ENCODE measurements at regions not wholly inside any gene's neighbourhood (a gene's known extent, or its start where the extent isn't known, plus 50 kb on each side); places are given as distances from the start of the nearest gene placed in this dataset.

DNA sequence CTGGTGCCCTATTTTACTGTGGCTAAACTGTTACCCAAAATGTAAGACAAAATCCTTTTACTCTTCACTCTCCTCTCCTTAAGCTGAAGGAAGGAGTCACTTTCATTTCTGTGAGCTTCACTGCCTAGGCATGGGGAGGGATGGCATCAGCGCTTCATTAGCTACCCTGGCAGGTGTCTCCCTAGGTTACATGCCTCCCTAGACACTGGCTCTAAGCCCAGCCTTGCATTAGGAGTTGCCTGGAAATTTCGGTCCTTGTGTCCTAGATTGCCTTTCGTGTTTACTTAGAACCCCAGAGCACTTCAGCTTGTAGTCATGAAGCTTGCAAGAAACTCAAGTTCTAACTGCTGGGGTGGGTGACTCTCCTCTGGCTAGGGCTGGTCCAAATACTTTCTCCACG is 520.5 kb upstream of the STXBP6 start:
- H3K36me3 ChIP-seq (ENCODE audit: control insufficient read depth in 2 of 2, extremely low read depth in 1 of 2, insufficient read depth in 2 of 2, low read length in 2 of 2), result no peaks in the 10 kb centered on the region
- ChIA-PET POLR2A (no interaction called here), CTCF (no interaction called here)
- H2AFZ ChIP-seq (ENCODE audit: low read depth, low read length), result no peak overlapping the region
- peaks cover 4% of the 10 kb centered on the region for H3K9me3 ChIP-seq (replicated peaks; ENCODE audit: control insufficient read depth, insufficient read depth, low read length)
- dilution Hi-C loops (cut with MboI; ENCODE audit: extremely low pct_ligation_motif_present, low sequenced_read_pairs), result no loop called here
- intact Hi-C loops (cut with micrococcal nuclease), result no loop called here
- no TSS peak for BruUV-seq (replicated peaks)
- H3K4me2 ChIP-seq (ENCODE audit: insufficient read depth, low read length), result no peak overlapping the region
- no peaks in the 10 kb centered on the region for H3K4me1 ChIP-seq (ENCODE audit: control insufficient read depth, extremely low read depth, insufficient read depth, low read length)
- DNase-seq (ENCODE audit: low read depth, low spot score) (no peak), FAIRE-seq (no peak)
- H3K9ac ChIP-seq (replicated peaks; ENCODE audit: extremely low read depth, insufficient read depth, low read length), result no peak overlapping the region
- H3K27ac ChIP-seq (ENCODE audit: insufficient read depth, low read depth, low read length), result no peak overlapping the region
- H3K79me2 ChIP-seq (ENCODE audit: control insufficient read depth, insufficient read depth, low read length), result no peaks in the 10 kb centered on the region
- no peaks in the 10 kb centered on the region for H4K20me1 ChIP-seq (replicated peaks; ENCODE audit: control insufficient read depth, extremely low read depth, insufficient read depth, low read length)
- H3K9me1 ChIP-seq (replicated peaks; ENCODE audit: control insufficient read depth, extremely low read depth, insufficient read depth, low read length), result no peaks in the 10 kb centered on the region
- TF ChIP-seq POLR2A (IDR thresholded peaks at IDR 0.05; ENCODE audit: low read depth, low read length), result no peak
- TF ChIP-seq JUN (IDR thresholded peaks at IDR 0.05; ENCODE audit: borderline replicate concordance, insufficient read depth, insufficient read length, low read depth), result no peak
- TF ChIP-seq, protein P1, sequence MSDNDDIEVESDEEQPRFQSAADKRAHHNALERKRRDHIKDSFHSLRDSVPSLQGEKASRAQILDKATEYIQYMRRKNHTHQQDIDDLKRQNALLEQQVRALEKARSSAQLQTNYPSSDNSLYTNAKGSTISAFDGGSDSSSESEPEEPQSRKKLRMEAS (IDR thresholded peaks at IDR 0.05; ENCODE audit: insufficient read depth, insufficient read length), result no peak
- no peak for TF ChIP-seq FOS (IDR thresholded peaks at IDR 0.05; ENCODE audit: borderline replicate concordance, insufficient read depth, low read length)
- no peak for TF ChIP-seq POLR2AphosphoS5 (IDR thresholded peaks at IDR 0.05; ENCODE audit: insufficient read depth, low read depth, low read length)
- TF ChIP-seq, protein P2, sequence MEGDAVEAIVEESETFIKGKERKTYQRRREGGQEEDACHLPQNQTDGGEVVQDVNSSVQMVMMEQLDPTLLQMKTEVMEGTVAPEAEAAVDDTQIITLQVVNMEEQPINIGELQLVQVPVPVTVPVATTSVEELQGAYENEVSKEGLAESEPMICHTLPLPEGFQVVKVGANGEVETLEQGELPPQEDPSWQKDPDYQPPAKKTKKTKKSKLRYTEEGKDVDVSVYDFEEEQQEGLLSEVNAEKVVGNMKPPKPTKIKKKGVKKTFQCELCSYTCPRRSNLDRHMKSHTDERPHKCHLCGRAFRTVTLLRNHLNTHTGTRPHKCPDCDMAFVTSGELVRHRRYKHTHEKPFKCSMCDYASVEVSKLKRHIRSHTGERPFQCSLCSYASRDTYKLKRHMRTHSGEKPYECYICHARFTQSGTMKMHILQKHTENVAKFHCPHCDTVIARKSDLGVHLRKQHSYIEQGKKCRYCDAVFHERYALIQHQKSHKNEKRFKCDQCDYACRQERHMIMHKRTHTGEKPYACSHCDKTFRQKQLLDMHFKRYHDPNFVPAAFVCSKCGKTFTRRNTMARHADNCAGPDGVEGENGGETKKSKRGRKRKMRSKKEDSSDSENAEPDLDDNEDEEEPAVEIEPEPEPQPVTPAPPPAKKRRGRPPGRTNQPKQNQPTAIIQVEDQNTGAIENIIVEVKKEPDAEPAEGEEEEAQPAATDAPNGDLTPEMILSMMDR (IDR thresholded peaks at IDR 0.05; ENCODE audit: extremely low read depth in 1 of 2, insufficient read depth in 1 of 2, low read depth in 1 of 2, low read length in 2 of 2), result no peak
- no peak for TF ChIP-seq MYC (IDR thresholded peaks at IDR 0.05; ENCODE audit: low read depth, low read length)
- TF ChIP-seq EZH2 (IDR thresholded peaks at IDR 0.05; ENCODE audit: borderline replicate concordance, low read depth, low read length, severe bottlenecking), result no peak
- no peak for TF ChIP-seq GATA2 (IDR thresholded peaks at IDR 0.05; ENCODE audit: insufficient read depth, insufficient read length, low read depth, low read length)
- H3K4me3 ChIP-seq (replicated peaks in 1 of 3; ENCODE audit: insufficient read depth in 1 of 3, low read depth in 1 of 3, low read length in 3 of 3), result no peak overlapping the region
- no peaks in the 10 kb centered on the region for H3K27me3 ChIP-seq (ENCODE audit: control insufficient read depth in 2 of 2, insufficient read depth in 2 of 2, low read length in 2 of 2)
